SK-N-DZ (cell line): ENCODE measurements at regions not wholly inside any gene's neighbourhood (a gene's known extent, or its start where the extent isn't known, plus 50 kb on each side); places are given as distances from the start of the nearest gene placed in this dataset.
A peak's percentile ranks its signal among the peaks of the same experiment; 100 is the strongest.
"Not testable (repeated sequence)": the region's sequence is repeated elsewhere in the genome, so short reads cannot be mapped to it uniquely, and the experiment has no call there.

Experiments used
- DNase-seq: peaks from one replicate; pipeline ENCODE4 v3.0.0-alpha.2; 2015; ENCODE audit warnings: low spot score

- DNase-seq = not testable (repeated sequence)
Observed at GRCh38 chrY:10958122-10958521, 1430.4 kb downstream of the TSPY10 start.

- DNase-seq = no peak
Observed at GRCh38 chrY:10973422-10973821, 1445.7 kb downstream of the TSPY10 start.

DNA sequence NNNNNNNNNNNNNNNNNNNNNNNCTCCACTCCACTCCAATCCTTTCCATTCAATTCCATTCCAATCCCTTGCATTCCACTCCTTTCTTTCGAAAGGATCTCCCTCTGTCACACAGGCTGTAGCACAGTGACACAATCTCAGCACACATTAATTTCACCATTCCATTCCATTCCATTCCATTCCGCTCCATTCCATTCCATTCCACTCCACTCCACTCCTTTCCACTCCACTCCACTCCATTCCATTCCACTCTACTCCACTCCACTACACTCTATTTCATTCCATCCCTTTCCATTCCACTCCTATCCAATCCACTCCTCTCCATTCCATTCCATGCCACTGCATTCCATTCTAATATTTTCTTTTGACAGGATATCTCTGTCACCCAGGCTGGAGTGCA is 1459.0 kb downstream of the TSPY10 start:
- DNase-seq = no peak

DNA sequence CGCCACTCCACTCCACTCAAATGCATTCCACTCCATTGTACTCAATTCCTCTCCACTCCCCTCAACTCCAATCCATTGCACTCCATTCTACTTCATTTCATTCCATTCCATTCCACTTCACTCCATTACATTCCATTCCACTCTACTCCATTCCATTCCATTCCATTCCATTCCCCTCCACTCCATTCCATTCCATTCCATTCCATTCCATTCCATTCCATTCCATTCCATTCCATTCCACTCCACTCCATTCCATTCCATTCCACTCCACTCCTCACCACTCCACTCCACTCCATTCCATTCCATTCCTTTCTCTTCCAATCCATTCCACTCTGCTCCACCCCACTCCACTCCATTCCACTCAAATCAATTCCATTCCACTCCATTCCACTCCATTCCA is 1459.9 kb downstream of the TSPY10 start:
- DNase-seq = no peak

DNA sequence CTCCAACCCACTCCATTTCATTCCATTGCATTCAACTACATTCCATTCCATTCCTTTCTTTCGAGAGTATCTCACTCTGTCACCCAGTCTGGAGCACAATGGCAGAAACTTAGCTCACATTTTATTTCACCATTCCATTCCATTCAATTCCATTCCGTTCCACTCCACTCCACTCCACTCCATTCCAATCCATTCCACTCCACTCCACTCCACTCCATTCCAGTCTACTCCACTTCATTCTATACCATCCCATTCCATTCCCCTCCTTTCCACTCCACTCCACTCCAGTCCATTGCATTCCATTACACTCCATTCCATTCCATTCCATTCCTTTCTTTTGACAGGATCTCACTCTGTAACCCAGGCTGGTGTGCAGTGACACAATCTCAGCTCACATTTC is 1466.3 kb downstream of the TSPY10 start:
- no peak for DNase-seq

DNA sequence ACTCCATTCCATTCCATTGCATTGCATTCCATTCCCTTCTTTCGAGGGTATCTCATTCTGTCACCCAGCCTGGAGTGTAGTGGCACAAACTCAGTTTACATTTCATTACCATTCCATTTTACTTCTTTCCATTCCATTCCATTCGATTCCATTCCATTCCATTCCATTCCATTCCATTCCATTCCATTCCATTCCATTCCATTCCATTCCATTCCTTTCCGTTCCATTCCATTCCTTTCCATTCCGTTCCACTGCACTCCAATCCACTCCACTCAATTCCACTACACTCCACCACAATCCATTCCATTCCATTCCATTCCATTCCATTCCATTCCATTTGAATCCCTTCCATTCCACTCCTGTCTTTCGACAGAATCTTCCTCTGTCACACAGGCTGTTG is 1472.0 kb downstream of the TSPY10 start:
- DNase-seq = not testable (repeated sequence)

- not testable (repeated sequence) for DNase-seq
Observed at GRCh38 chrY:11014229-11014628, 1486.5 kb downstream of the TSPY10 start.

DNA sequence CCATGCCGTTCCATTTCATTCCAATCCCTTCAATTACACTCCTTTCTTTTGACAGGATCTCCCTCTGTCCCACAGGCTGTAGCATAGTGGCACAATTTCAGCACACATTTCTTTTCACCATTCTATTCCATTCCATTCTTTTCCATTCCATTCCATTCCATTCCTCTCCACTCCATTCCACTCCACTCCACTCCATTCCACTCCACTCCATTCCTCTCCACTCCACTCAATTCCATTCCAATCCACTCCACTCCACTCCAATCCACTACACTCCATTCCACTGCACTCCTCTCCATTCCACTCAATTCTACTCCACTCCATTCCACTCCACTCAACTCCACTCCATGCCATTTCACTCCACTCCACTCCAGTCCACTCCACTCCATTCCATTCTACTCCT is 1495.1 kb downstream of the TSPY10 start:
- no peak for DNase-seq

DNA sequence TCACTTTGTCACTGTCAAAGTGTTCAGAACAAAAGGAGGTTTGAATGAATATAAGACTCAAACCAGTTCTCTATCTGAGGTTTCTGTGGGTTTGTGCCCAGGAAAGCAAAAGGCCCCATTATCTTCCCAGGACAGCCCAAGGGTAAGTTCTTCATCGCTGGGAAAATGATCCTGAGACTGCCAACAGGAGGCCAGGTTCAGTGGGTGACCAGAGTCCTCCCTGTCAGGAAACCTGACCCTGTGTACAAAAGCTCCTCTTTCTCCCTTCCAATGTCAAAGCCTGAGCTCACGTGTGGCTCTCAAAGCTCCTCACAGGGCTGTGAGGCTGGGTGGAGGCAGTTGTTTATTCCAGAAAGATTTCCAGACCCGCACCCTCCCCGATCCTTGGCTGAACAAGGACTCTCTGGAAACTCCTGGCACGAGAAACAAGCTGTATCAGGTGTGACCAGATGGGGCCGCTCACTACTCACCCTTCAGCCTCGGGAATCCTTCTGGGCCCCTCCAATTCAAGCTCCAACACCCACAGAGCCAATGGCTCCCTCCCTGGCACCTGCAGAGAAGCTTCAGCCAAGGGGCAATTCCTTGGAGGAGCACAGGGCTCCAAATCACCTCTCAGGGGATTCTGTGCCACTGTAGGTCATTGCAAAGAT is 1516.7 kb downstream of the TSPY10 start:
- DNase-seq = no peak

DNA sequence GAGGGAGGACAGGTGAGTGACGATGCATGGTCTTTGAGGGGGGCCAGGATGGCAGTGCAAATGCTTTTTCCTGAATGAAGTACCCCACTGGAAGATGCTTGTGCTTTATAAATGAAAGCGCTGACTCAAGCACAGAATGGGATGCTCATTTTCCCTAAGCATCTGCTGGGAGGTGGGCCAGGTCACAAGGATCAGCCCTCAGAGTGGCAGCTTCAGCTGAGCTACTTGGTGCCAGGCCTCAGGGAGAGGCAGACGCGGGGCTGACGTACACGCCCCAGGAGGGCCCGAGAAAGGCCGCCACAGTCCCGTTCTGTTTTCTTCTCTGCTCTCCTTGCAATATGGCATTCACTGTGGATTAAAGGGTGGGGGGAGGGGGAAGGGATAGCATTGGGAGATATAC is 1535.8 kb downstream of the TSPY10 start:
- DNase-seq = no peak

GRCh38 chrY:11063960-11064359 is 1536.3 kb downstream of the TSPY10 start:
- no peak for DNase-seq

DNA sequence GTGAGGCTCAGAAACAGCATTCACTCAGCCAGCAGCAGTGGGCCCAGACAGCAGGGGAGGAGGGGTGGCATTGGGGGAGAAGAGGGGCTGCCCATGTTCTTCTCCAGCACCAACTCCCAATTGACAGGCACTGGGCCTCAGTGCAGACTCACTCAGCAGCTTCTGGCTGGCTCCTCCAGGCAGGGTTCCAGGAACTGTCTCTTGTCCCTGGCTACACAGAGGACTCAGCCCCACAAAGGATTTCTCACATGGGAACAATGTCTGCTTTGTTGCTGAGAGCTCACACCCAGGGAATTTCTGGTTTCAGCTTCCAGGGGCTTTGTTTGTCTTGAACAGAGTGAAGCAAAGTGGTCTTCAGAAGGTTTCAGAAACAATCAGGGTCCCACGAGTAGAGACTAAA is 1536.7 kb downstream of the TSPY10 start:
- DNase-seq = no peak

DNA sequence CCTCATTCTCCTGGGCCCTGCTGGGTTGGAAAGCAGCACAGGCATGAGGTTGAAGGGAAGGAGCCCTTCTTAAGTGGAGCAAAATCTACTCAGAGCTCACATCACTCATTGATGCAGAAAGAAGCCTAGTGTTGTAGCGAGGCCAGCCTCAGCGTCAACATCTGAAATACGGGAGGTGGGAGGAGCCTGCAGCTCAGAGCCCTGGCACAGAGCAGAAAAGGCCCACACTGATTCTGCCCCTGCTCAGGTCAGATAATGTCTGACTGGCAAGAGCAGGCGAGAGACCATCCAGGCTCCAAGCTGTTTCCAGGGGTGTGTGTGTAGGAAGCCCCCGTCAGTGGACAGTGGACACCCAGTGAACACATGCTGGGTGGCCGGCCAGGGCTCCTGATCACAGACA is 1541.6 kb downstream of the TSPY10 start:
- DNase-seq = no peak

DNA sequence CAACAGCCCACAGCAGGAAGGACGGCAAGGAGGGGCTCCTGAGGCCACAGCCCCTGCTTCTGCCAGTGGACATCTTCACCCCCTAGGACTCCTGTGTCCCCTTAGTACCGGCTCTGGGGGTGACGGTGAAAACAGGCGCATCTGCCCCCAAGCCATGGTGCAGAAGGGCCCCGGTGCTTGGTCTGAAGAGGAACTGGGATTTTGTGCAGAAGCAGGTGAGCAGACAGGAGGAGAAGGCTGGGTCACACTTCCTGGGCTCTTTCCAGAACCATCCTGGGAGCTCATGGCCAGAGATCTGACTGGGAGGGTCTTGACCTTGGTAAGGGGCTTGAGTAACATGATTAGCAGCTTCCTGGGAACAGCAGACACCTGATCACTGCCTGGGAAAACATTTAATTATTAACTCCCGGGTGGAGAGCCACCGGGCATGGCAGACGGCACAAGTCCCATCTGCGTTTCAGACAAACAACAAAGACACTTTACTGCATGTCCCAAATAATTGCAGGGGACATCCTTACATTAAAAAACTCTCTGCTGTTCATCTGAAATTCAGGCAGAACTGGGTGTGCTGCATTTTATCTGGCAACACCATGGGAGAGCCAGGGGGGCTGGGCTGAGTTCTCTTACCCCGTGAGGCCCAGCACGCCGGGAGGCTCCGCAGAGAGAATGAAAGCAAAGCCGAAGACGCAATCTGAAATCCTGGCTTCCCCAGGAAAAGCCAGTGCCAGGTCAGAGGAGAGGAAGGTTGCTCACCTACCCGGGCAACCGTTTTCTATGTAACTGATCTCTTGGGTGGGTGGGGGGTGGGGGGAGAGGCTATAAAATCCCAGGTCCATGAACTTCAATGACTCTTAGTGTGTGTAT is 1542.8 kb downstream of the TSPY10 start:
- no peak for DNase-seq

GRCh38 chrY:11085801-11086200 is 1558.1 kb downstream of the TSPY10 start:
- DNase-seq = not testable (repeated sequence)

- not testable (repeated sequence) for DNase-seq
Observed at GRCh38 chrY:11097498-11097897, 1569.8 kb downstream of the TSPY10 start.

- not testable (repeated sequence) for DNase-seq
Observed at GRCh38 chrY:11098419-11098818, 1570.7 kb downstream of the TSPY10 start.

DNA sequence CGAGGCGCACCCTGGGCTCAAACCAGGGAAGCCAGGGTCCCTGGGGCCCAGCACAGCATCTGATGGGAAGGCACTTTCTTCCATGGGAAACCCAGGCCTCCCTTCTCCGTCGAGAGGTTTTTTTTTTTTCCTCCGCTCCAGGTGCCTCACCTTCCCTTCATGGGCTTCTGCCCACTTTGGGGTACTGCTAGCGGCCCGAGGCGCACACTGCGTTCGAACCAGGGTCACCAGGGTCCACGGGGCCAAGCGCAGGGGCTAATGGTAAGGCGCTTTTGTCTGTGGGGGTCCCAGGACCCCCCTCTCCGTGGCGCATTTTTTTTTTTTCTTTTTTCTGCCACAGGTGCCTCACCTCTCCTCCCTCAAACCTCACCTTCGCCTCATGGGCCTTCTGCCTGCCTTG is 1571.3 kb downstream of the TSPY10 start:
- DNase-seq = no peak

DNA sequence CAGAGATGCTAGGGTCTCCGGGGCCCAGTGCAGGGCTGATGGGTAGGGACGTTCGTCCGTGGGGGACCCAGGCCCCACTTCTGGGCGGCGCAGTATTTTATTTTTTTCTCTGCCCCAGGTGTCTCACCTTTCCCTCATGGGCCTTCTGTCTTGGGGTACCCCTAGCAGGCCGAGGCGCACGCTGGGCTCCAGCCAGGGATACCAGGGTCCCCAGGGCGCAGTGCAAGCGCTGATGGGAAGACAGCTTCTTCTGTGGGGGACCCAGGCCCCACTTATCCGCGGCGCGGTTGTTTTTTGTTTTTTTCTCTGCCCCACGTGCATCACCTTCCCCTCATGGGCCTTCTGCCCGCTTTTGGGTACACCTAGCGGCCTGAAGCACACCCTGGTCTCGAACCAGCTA is 1572.8 kb downstream of the TSPY10 start:
- not testable (repeated sequence) for DNase-seq

DNA sequence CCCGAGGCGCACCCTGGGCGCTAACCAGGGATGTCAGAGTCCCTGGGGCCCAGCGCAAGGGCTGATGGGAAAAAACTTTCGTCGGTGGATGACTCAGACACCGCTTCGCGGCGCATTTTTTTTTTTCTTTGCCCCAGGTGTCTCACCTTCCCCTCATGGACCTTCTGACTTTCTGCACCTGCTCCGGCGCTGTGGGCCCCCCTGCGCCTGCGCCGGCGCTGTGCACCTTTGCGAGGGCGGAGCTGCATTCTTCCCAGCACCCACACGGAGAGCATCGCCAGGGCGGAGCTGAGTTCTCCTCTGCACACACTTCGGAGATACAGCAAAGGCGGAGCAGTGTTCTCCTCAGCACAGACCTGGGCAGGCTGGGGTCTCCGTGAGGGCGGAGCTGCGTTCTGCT is 1575.3 kb downstream of the TSPY10 start:
- DNase-seq = peak; percentile 26

DNA sequence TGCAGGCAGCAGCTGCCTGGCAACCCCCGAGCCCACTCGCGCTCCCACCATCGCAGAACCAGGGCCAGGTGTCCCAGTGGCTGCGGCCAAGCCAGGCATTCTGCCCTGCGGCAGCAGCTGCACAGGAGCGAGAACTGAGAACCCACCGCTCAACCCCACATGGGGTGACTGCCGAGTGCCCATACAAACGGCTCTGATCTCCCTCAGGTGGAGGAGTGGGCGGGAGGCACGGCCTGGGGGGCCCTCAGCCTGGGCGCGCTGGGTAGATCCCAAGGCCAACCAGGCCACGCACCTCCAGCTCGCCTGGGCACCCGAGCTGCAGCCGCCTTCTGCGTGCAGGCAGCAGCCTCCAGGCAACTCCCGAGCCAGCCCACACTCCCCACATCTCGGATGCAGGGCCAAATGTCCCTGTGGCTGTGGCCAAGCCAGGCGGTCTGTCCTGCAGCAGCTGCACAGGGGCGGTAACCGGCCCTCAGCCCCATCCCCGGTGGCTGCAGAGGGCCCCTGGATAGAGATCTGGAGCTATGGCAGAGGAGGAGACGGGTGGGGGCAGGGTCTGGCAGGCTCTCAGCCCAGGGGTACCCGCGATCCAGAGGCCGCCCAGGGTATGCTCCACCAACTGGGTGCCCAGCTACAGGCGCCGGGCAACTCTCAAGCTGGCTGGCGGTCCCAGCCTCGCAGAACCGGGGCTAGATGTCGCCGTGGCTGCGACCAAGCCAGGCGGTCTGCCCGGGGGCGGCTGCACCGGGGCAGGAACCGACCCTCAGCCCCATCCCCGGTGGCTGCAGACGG is 1579.6 kb downstream of the TSPY10 start:
- DNase-seq = not testable (repeated sequence)

GRCh38 chrY:11151724-11152123 is 1549.3 kb upstream of the USP9Y start:
- DNase-seq = not testable (repeated sequence)
